Muscle of leg (tissue), 3 donors: ENCODE measurements at regions not wholly inside any gene's neighbourhood (a gene's known extent, or its start where the extent isn't known, plus 50 kb on each side); places are given as distances from the start of the nearest gene placed in this dataset.

ENCODE experiments used
- DNase-seq: peaks from one replicate; pipeline ENCODE4 v3.0.0; 2013
- H3K27ac ChIP-seq: one replicate; pipeline ENCODE4 v1.5.1; 2013; ENCODE audit warnings: mild to moderate bottlenecking, low read length, control low read depth
- H3K27me3 ChIP-seq: one replicate; pipeline ENCODE4 v1.6.1; 2013; ENCODE audit warnings: low read length; ENCODE audit not compliant: control insufficient read depth, insufficient read depth
- H3K36me3 ChIP-seq: one replicate; pipeline ENCODE4 v1.6.1; 2013; ENCODE audit warnings: low read length; ENCODE audit not compliant: control insufficient read depth, insufficient read depth
- H3K4me1 ChIP-seq: one replicate; pipeline ENCODE4 v1.6.1; 2013; ENCODE audit warnings: low read length; ENCODE audit not compliant: control insufficient read depth, insufficient read depth
- H3K4me3 ChIP-seq: one replicate; pipeline ENCODE4 v1.5.1; 2013; ENCODE audit warnings: low read length, control low read depth
- H3K9me3 ChIP-seq: replicated peaks from 2 replicates; pipeline ENCODE4 v1.6.1; 2013; ENCODE audit warnings: low read depth, low read length; ENCODE audit not compliant: control insufficient read depth
- WGBS: methylation state at CpG from one replicate; pipeline ENCODE4 v1.1.5; 2013; ENCODE audit warnings: missing lambda C conversion rate; ENCODE audit not compliant: insufficient coverage; 5-methylcytosine and 5-hydroxymethylcytosine counted together

GRCh38 chr1:91073299-91073698 lies 51.5 kb upstream of the ZNF644 start:
- WGBS, result 75% methylated on average over 1 of the region's 2 CpGs
- Histone ChIP-seq H3K27me3 (no peaks in the 10 kb centered on the region), H3K36me3 (no peaks in the 10 kb centered on the region), H3K9me3 (no peaks in the 10 kb centered on the region), H3K27ac (no peak overlapping the region), H3K4me3 (no peak overlapping the region), H3K4me1 (peaks cover 2% of the 10 kb centered on the region)
- no peak for DNase-seq

- WGBS, result 80% methylated on average over 2 of the region's 5 CpGs
- H3K36me3 ChIP-seq, result no peaks in the 10 kb centered on the region
- H3K4me3 ChIP-seq, result no peak overlapping the region
- H3K4me1 ChIP-seq, result peaks cover 2% of the 10 kb centered on the region
- no peak overlapping the region for H3K27ac ChIP-seq
- no peak for DNase-seq
- no peaks in the 10 kb centered on the region for H3K27me3 ChIP-seq
- no peaks in the 10 kb centered on the region for H3K9me3 ChIP-seq
These were observed 50.0 kb upstream of the ZNF644 start for GRCh38 chr1:91071838-91072237.
